ENCODE measurements at regions not wholly inside any gene's neighbourhood (a gene's known extent, or its start where the extent isn't known, plus 50 kb on each side); places are given as distances from the start of the nearest gene placed in this dataset.

DNA sequence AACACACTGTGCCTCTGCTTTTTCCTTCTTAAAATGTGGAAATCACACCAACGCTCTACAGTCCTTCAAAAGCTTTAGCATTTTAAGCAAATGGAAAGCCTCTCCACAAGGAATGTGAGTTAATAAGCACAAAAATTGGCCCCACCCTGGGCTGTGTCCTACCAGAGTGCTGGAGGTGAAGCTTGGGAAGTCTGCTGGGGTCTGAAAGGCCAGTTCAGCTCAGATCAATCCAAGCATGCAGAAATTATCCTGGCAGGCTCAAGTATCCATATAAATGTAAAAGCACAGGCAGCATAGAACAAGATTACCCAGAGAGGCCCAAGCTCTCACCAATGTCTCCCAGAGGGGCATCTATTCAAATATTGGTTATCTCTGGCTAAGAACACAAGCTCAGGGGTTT is 98.5 kb downstream of the ESM1 start:
- TF ChIP-seq POLR2AphosphoS5 (IDR thresholded peaks at IDR 0.05; ENCODE audit: low read depth, low read length) (no peak), POLR2A (IDR thresholded peaks at IDR 0.05; ENCODE audit: low read depth, low read length) (no peak), TAF1 (IDR thresholded peaks at IDR 0.05; ENCODE audit: borderline replicate concordance, low read depth, low read length) (no peak)

Measured in GM12892 (cell line).